DND-41 (cell line): ENCODE measurements at regions not wholly inside any gene's neighbourhood (a gene's known extent, or its start where the extent isn't known, plus 50 kb on each side); places are given as distances from the start of the nearest gene placed in this dataset.

ENCODE experiments used
- CTCF ChIP-seq: IDR thresholded peaks from 2 replicates; pipeline ENCODE4 v1.5.1; 2012; ENCODE audit warnings: borderline replicate concordance, low read length, moderate library complexity, mild to moderate bottlenecking; ENCODE audit not compliant: poor library complexity, severe bottlenecking; ENCODE audit errors: extremely low read depth
- EZH2 ChIP-seq: IDR thresholded peaks from 3 replicates; pipeline ENCODE4 v1.6.1; 2012; ENCODE audit warnings: borderline replicate concordance, low read depth, mild to moderate bottlenecking, moderate library complexity, low read length, inconsistent platforms; ENCODE audit not compliant: severe bottlenecking

DNA sequence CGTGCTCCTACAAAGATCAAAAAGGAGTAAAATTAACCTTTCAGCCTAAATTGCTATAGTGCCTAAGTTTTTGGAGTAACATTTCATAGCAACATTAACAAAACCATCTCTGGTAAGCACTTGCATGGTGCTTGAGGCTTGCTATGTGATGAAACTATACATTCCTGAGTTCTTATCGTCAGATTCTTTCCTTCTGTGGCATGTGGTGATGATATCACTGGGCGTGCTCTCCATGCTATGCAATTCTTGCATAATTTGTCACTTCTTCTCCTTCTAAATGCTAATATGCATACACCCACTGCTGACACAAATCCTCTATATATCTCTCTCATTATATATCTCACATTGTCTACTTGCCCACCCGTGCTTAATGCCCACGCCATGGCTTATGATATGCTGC, 2019.9 kb downstream of the MAT2B start:
- no peak for TF ChIP-seq CTCF
- no peak for TF ChIP-seq EZH2
